Body of pancreas (tissue), 4 donors: ENCODE measurements at regions not wholly inside any gene's neighbourhood (a gene's known extent, or its start where the extent isn't known, plus 50 kb on each side); places are given as distances from the start of the nearest gene placed in this dataset.

Source experiments
- ATAC-seq: fragments of 150-250 bp; one replicate; pipeline ENCODE4 v1.9.1; 2016
- DNase-seq, 4 donors: peaks; one replicate each; pipeline ENCODE4 v3.0.0-alpha.2; 2019
- H3K27ac ChIP-seq, 4 donors: fragments of 200-600 bp; sonication (generic); 1 replicate in 3 of 4; 2 replicates in 1 of 4; pipeline versions ENCODE4 v1.5.1 to v1.6.1; 2016 to 2019; ENCODE audit warnings: mild to moderate bottlenecking in 1 of 4, mixed read lengths in 1 of 4, moderate library complexity in 1 of 4
- H3K27me3 ChIP-seq, 2 donors: fragments of 200-600 bp; sonication (generic); one replicate each; pipeline ENCODE4 v1.6.0; 2016; ENCODE audit warnings: mild to moderate bottlenecking in 1 of 2
- H3K36me3 ChIP-seq, 2 donors: fragments of 200-600 bp; sonication (generic); replicated peaks in 1 of 2; 2 replicates each; pipeline ENCODE4 v1.5.1; 2016; ENCODE audit warnings: low read depth in 2 of 2; ENCODE audit not compliant: insufficient read depth in 1 of 2
- H3K4me1 ChIP-seq: fragments of 200-600 bp; sonication (generic); one replicate; pipeline ENCODE4 v1.6.0; 2016
- H3K4me3 ChIP-seq, 2 donors: fragments of 200-600 bp; sonication (generic); 1 replicate in 1 of 2; 2 replicates in 1 of 2; pipeline ENCODE4 v1.5.1; 2016 to 2019
- H3K9me3 ChIP-seq, 3 donors: fragments of 200-600 bp; sonication (generic); 1 replicate in 2 of 3; 2 replicates in 1 of 3; pipeline ENCODE4 v1.5.1; 2016
- POLR2A ChIP-seq, 3 donors: fragments of 450-650 bp; IDR thresholded peaks; one replicate each; pipeline ENCODE4 v1.6.1; 2016; ENCODE audit warnings: antibody characterized with exemption in 3 of 3, mild to moderate bottlenecking in 2 of 3
- WGBS, 2 donors: methylation state at CpG; one replicate each; pipeline ENCODE4 v1.1.5; 2017; 5-methylcytosine and 5-hydroxymethylcytosine counted together
- intact Hi-C: fragments of 100-400 bp; cut with DNase I; formaldehyde crosslinking; loops from one replicate; pipeline ENCODE4 v1.15.1; 2023
- TF ChIP-seq, protein P1 (sequence below), 7 experiments: fragments of 450-650 bp in 4 of 7; fragments of 200-600 bp in 3 of 7; sonication (generic) in 3 of 7; IDR thresholded peaks; one replicate each; pipeline ENCODE4 v1.5.1; 2016 to 2019; ENCODE audit warnings: antibody characterized with exemption in 7 of 7

DNA sequence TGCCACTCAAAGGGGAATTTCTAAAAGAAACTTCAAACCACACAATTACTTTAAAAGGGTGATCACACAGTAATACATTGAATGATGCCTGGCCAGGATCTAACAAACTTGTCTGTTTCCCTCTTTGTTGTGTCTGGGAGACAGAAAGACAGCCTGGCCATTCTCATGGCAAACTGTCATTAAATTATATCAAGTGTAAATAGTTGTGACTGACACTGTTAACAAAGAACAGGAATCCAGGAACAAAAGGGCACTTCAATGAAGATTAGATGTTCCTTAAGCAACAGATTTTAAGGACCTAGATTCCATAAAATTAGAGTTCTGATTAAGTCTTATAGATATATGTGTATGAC lies 383.6 kb downstream of the KCNJ2 start:
- H3K27me3 ChIP-seq, result no peaks in the 10 kb centered on the region
- no peaks in the 10 kb centered on the region for H3K36me3 ChIP-seq
- no peaks in the 10 kb centered on the region for H3K4me1 ChIP-seq
- no peak overlapping the region for H3K27ac ChIP-seq
- no peak for DNase-seq
- H3K9me3 ChIP-seq, result no peaks in the 10 kb centered on the region
- no peak overlapping the region for H3K4me3 ChIP-seq
- no peak for ATAC-seq
- no peak for TF ChIP-seq POLR2A (IDR thresholded peaks at IDR 0.05)
- TF ChIP-seq, protein P1, sequence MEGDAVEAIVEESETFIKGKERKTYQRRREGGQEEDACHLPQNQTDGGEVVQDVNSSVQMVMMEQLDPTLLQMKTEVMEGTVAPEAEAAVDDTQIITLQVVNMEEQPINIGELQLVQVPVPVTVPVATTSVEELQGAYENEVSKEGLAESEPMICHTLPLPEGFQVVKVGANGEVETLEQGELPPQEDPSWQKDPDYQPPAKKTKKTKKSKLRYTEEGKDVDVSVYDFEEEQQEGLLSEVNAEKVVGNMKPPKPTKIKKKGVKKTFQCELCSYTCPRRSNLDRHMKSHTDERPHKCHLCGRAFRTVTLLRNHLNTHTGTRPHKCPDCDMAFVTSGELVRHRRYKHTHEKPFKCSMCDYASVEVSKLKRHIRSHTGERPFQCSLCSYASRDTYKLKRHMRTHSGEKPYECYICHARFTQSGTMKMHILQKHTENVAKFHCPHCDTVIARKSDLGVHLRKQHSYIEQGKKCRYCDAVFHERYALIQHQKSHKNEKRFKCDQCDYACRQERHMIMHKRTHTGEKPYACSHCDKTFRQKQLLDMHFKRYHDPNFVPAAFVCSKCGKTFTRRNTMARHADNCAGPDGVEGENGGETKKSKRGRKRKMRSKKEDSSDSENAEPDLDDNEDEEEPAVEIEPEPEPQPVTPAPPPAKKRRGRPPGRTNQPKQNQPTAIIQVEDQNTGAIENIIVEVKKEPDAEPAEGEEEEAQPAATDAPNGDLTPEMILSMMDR (IDR thresholded peaks at IDR 0.05), result no peak
- intact Hi-C loops, result loop anchor here (5.0 kb wide), 1 partner anchor 986 kb away; no protein-coding TSS in a partner anchor

- TF ChIP-seq, protein P1 (IDR thresholded peaks at IDR 0.05), result no peak
- TF ChIP-seq POLR2A (IDR thresholded peaks at IDR 0.05), result no peak
- intact Hi-C loops, result no loop called here
- Histone ChIP-seq H3K27ac (no peak overlapping the region), H3K36me3 (no peaks in the 10 kb centered on the region), H3K4me3 (no peak overlapping the region), H3K4me1 (no peaks in the 10 kb centered on the region), H3K9me3 (no peaks in the 10 kb centered on the region), H3K27me3 (no peaks in the 10 kb centered on the region)
- ATAC-seq (no peak), DNase-seq (no peak)
Measured at GRCh38 chr17:70555723-70556122, 386.4 kb downstream of the KCNJ2 start.

DNA sequence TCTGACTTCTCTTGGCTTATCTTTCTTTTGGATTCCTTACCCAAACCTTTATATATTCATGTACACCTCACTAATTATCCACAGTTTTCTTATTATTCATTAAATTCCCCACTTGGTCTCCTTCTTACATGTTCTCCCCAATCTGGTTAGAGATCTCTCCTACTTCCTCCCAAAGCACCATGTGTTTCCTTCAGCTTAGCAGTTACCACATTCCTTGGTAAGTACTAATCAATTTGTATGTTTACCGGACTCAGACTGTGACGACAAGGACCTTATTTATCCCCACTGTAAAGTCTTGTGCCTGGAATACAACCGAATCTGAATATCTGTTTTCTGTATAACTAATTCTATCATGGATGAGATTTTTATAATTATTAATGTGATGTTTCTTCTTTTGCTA lies 389.5 kb downstream of the KCNJ2 start:
- Histone ChIP-seq H3K4me1 (no peaks in the 10 kb centered on the region), H3K9me3 (no peaks in the 10 kb centered on the region), H3K36me3 (no peaks in the 10 kb centered on the region), H3K27me3 (no peaks in the 10 kb centered on the region), H3K4me3 (no peak overlapping the region), H3K27ac (no peak overlapping the region)
- DNase-seq (no peak), ATAC-seq (no peak)
- intact Hi-C loops, result no loop called here
- no peak for TF ChIP-seq POLR2A (IDR thresholded peaks at IDR 0.05)
- TF ChIP-seq, protein P1 (IDR thresholded peaks at IDR 0.05), result no peak
- WGBS, 2 donors, result 22% methylated on average over 3 of the region's 3 CpGs

DNA sequence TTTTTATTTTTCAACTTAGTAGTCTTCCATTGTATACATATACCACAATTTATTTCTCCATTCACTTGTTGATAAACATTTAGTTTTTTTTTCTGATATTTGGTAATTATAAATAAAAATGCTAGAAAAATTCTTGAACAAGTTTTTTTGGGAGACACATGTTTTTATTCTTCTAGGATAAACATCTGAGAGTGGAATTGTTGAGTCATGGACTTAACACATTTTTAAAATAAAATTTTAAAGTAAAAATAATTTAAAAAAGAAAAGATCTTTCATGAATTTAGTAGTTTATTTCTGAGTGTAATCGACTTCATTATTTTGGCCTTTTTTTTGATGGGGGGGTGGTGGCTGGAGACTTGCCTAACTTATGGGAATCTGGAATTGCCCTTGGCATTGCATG lies 391.1 kb downstream of the KCNJ2 start:
- Histone ChIP-seq H3K36me3 (no peaks in the 10 kb centered on the region), H3K27me3 (no peaks in the 10 kb centered on the region), H3K9me3 (no peaks in the 10 kb centered on the region), H3K4me3 (no peak overlapping the region), H3K4me1 (no peaks in the 10 kb centered on the region), H3K27ac (no peak overlapping the region)
- DNase-seq (no peak), ATAC-seq (no peak)
- intact Hi-C loops, result no loop called here
- WGBS, 2 donors, result 59 to 63% methylated on average over 1 of the region's 1 CpG
- TF ChIP-seq, protein P1 (IDR thresholded peaks at IDR 0.05), result no peak
- TF ChIP-seq POLR2A (IDR thresholded peaks at IDR 0.05), result no peak

GRCh38 chr17:70562137-70562536 lies 392.8 kb downstream of the KCNJ2 start:
- Histone ChIP-seq H3K27ac (no peak overlapping the region), H3K27me3 (no peaks in the 10 kb centered on the region), H3K36me3 (no peaks in the 10 kb centered on the region), H3K4me3 (no peak overlapping the region), H3K4me1 (no peaks in the 10 kb centered on the region), H3K9me3 (no peaks in the 10 kb centered on the region)
- DNase-seq, result no peak
- intact Hi-C loops, result no loop called here
- no peak for ATAC-seq
- 83 to 84% methylated on average over 1 of the region's 1 CpG for WGBS, 2 donors
- no peak for TF ChIP-seq POLR2A (IDR thresholded peaks at IDR 0.05)
- TF ChIP-seq, protein P1 (IDR thresholded peaks at IDR 0.05), result no peak
